H1 (cell line): ENCODE measurements at regions not wholly inside any gene's neighbourhood (a gene's known extent, or its start where the extent isn't known, plus 50 kb on each side); places are given as distances from the start of the nearest gene placed in this dataset.

Experiments used
- NRF1 ChIP-seq: IDR thresholded peaks from 2 replicates; pipeline ENCODE4 v1.6.1; 2011; ENCODE audit warnings: mild to moderate bottlenecking, low read depth, low read length, improper control_type of control experiment
- POLR2AphosphoS5 ChIP-seq: IDR thresholded peaks from 2 replicates; pipeline ENCODE4 v1.6.1; 2011; ENCODE audit warnings: low read depth, low read length
- TBP ChIP-seq: IDR thresholded peaks from 2 replicates; pipeline ENCODE4 v1.6.1; 2011; ENCODE audit warnings: low read depth, low read length, improper control_type of control experiment

- TF ChIP-seq POLR2AphosphoS5, result no peak
- no peak for TF ChIP-seq NRF1
- no peak for TF ChIP-seq TBP
- TF ChIP-seq, all 59 proteins: peak for 0
Observed at GRCh38 chr10:28250358-28250757, 52.5 kb downstream of the MPP7 start (continued).
